ACHN (cell line): ENCODE measurements at regions not wholly inside any gene's neighbourhood (a gene's known extent, or its start where the extent isn't known, plus 50 kb on each side); places are given as distances from the start of the nearest gene placed in this dataset.
A peak's percentile ranks its signal among the peaks of the same experiment; 100 is the strongest.

Source experiments
- DNase-seq: peaks from one replicate; pipeline ENCODE4 v3.0.0-alpha.2; 2015
- in situ Hi-C: cut with HindIII; loops from 2 replicates; pipeline ENCODE4 v1.10.0; 2017; ENCODE audit warnings: low sequenced_read_pairs, low pct_ligation_motif_present, low pct_unique_long_range_greater_than_20kb

DNA sequence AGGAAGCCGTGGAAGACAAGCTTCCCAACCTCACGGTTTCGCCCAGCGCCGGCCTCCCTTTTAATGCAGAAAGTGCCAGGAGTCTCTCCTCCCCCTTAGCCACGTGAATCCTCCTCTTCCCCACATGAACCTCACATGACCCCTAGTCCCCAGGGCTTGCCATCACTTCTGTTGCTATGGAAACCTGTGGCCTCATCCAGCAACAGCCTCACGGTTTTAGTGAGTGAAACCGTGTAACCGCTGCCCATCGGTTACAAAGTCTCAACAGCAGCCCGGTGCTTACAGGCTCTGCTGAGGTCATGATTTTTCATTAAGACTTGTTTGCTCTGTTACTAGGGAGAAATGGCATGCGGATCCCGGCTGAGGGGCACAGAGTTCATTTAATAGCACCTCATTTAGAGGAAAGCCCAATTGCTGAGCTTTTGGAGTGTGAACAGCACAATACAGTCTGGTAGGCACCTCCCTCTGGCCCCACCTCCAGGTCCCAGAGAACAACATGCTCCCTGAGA is 143.2 kb upstream of the BACE2 start:
- in situ Hi-C loops, result no loop called here
- no peak for DNase-seq

GRCh38 chr21:41029571-41029970 is 138.4 kb upstream of the BACE2 start:
- no peak for DNase-seq
- in situ Hi-C loops, result no loop called here

DNA sequence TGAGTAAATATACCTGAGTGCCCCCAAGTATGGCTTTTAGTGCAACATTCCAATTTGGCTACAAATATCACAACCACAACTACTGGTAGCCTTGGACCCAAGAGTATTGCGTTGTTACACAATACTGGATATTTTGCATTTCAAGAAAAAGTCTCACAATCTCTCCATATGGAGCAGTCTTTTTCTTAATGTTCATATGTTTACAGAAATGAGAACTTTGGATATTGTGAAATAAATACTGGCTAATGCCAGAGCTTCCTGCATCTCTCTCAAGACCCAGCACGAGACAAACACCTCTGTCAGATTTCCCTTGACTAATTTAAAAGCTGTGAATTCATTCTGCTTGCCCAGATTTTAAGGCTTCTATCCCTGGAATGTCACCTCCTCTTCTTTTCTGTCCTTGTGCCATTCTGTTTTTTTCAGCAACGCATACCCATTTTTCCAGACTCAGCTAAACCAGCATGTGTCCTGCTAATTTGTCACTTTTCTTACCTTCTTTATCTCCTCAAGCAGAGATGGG is 136.2 kb upstream of the BACE2 start:
- no peak for DNase-seq
- in situ Hi-C loops, result no loop called here

GRCh38 chr21:41032541-41032940 is 135.4 kb upstream of the BACE2 start:
- no peak for DNase-seq
- in situ Hi-C loops, result no loop called here

- DNase-seq, result no peak
- in situ Hi-C loops, result no loop called here
Observed at GRCh38 chr21:41037212-41037611, 130.7 kb upstream of the BACE2 start.

DNA sequence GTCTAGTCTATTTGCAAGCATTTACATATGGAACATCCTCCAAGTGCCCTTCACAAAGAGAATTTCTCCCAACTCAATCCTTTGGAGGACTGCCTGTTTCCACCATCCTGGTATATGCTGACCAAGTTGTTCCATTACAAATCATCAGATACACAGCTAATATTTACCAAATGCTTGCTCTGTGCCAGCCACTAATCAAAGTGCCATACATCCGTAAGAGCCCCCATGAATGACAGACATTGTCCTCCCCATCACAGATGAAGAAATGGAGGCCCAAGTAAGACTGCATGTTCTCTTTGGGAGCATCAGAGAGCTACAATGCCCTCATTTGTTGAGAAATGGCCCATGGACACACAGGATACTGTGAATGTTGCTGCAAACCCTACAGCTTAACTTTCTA is 130.0 kb upstream of the BACE2 start:
- no peak for DNase-seq
- in situ Hi-C loops, result no loop called here

DNA sequence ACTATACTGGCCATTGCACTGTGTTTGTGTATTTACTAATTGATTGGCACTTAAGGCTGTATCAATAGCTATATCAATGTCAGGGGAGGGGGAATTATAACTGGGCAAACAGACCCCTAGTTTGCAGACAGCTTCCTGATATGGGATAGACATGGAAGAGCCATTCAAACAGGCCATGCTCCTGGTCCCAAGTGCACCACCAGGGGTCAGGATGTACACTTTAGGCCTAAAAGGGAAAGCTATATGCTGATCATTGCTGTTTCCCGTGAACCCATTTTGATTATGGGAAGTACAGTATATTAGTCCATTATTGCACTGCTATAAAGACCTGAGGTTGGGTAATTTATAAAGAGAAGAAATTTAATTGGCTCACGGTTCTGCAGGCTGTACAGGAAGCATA is 124.9 kb upstream of the BACE2 start:
- in situ Hi-C loops, result no loop called here
- DNase-seq, result peak; percentile 2

GRCh38 chr21:41045534-41046268 is 122.3 kb upstream of the BACE2 start:
- in situ Hi-C loops, result no loop called here
- DNase-seq, result peak; percentile 7

- in situ Hi-C loops, result no loop called here
Observed at GRCh38 chr21:41048145-41048544, 119.8 kb upstream of the BACE2 start.

GRCh38 chr21:41048623-41049022 is 119.3 kb upstream of the BACE2 start:
- no peak for DNase-seq
- in situ Hi-C loops, result no loop called here

More at GRCh38 chr21:41048145-41048544, 119.8 kb upstream of the BACE2 start:
- no peak for DNase-seq

GRCh38 chr21:41052820-41053555 is 115.0 kb upstream of the BACE2 start:
- in situ Hi-C loops, result no loop called here
- DNase-seq, result no peak

- DNase-seq, result no peak
- in situ Hi-C loops, result no loop called here
Observed at GRCh38 chr21:41054018-41054578, 113.9 kb upstream of the BACE2 start.

- in situ Hi-C loops, result no loop called here
- DNase-seq, result no peak
Observed at GRCh38 chr21:41055266-41055665, 112.7 kb upstream of the BACE2 start.

GRCh38 chr21:41059871-41060270 is 108.1 kb upstream of the BACE2 start:
- in situ Hi-C loops, result no loop called here
- DNase-seq, result no peak

- no peak for DNase-seq
- in situ Hi-C loops, result no loop called here
Observed at GRCh38 chr21:41061701-41062100, 106.3 kb upstream of the BACE2 start.

GRCh38 chr21:41064334-41064791 is 103.6 kb upstream of the BACE2 start:
- in situ Hi-C loops, result no loop called here
- DNase-seq, result no peak

GRCh38 chr21:41064951-41065350 is 103.0 kb upstream of the BACE2 start:
- in situ Hi-C loops, result no loop called here
- DNase-seq, result no peak

- no peak for DNase-seq
- in situ Hi-C loops, result no loop called here
Observed at GRCh38 chr21:41065539-41065938, 102.4 kb upstream of the BACE2 start.
